HCT116 (cell line): ENCODE measurements at regions not wholly inside any gene's neighbourhood (a gene's known extent, or its start where the extent isn't known, plus 50 kb on each side); places are given as distances from the start of the nearest gene placed in this dataset.

ENCODE experiments used
- CEBPB ChIP-seq: IDR thresholded peaks from 2 replicates; pipeline ENCODE4 v1.6.1; 2012; ENCODE audit warnings: low read depth
- CTCF ChIP-seq, 3 experiments: fragments of 200-600 bp in 1 of 3; sonication (generic) in 1 of 3; IDR thresholded peaks in 2 of 3; conservative IDR thresholded peaks in 1 of 3; 2 replicates each; pipeline ENCODE4 v1.5.1; 2012 to 2017; ENCODE audit warnings: low read depth in 2 of 3, low read length in 2 of 3, antibody characterized with exemption in 1 of 3, borderline replicate concordance in 1 of 3, control low read depth in 1 of 3, mild to moderate bottlenecking in 1 of 3, mixed read lengths in 1 of 3, mixed run types in 1 of 3, moderate library complexity in 1 of 3; ENCODE audit not compliant: insufficient read depth in 1 of 3
- EGR1 ChIP-seq: IDR thresholded peaks from 2 replicates; pipeline ENCODE4 v1.6.1; 2012; ENCODE audit warnings: low read depth
- ELF1 ChIP-seq: IDR thresholded peaks from 2 replicates; pipeline ENCODE4 v1.6.1; 2012; ENCODE audit warnings: low read depth, borderline replicate concordance
- EZH2 ChIP-seq: fragments of 200-600 bp; sonication (generic); IDR thresholded peaks from 2 replicates; pipeline ENCODE4 v1.6.1; 2017; ENCODE audit warnings: antibody characterized with exemption, mixed run types
- MAX ChIP-seq: IDR thresholded peaks from 2 replicates; pipeline ENCODE4 v1.6.1; 2012
- POLR2A ChIP-seq: IDR thresholded peaks from 2 replicates; pipeline ENCODE4 v1.7.0; 2011; ENCODE audit warnings: borderline replicate concordance; ENCODE audit not compliant: insufficient read depth, insufficient read length; ENCODE audit errors: extremely low read depth
- POLR2AphosphoS5 ChIP-seq: IDR thresholded peaks from 2 replicates; pipeline ENCODE4 v1.6.1; 2011; ENCODE audit warnings: mild to moderate bottlenecking, low read depth, low read length, moderate library complexity
- RAD21 ChIP-seq: IDR thresholded peaks from 2 replicates; pipeline ENCODE4 v1.6.1; 2012; ENCODE audit warnings: low read depth, mild to moderate bottlenecking
- SRF ChIP-seq: IDR thresholded peaks from 2 replicates; pipeline ENCODE4 v1.6.1; 2012; ENCODE audit warnings: low read depth
- YY1 ChIP-seq: IDR thresholded peaks from 2 replicates; pipeline ENCODE4 v1.6.1; 2011; ENCODE audit warnings: low read length, low read depth, moderate library complexity, mild to moderate bottlenecking; ENCODE audit not compliant: insufficient replicate concordance; ENCODE audit errors: extremely low read depth
- ZFX ChIP-seq: fragments of 450-650 bp; IDR thresholded peaks from 2 replicates; pipeline ENCODE4 v1.6.1; 2017
- TF ChIP-seq, protein P1 (sequence below): IDR thresholded peaks from 2 replicates; pipeline ENCODE4 v1.6.1; 2012

- TF ChIP-seq CTCF (IDR thresholded peaks at IDR 0.05 in 2 of 3, conservative IDR thresholded peaks at IDR 0.05 in 1 of 3; ENCODE audit: borderline replicate concordance in 1 of 3, insufficient read depth in 1 of 3, low read depth in 2 of 3, low read length in 2 of 3) (no peak), EGR1 (no peak), RAD21 (no peak), POLR2AphosphoS5 (no peak), SRF (no peak), ELF1 (no peak), ZFX (no peak), CEBPB (no peak), POLR2A (no peak), YY1 (no peak), EZH2 (no peak), MAX (no peak)
- TF ChIP-seq, protein P1, sequence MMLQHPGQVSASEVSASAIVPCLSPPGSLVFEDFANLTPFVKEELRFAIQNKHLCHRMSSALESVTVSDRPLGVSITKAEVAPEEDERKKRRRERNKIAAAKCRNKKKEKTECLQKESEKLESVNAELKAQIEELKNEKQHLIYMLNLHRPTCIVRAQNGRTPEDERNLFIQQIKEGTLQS: no peak
Measured at GRCh38 chr6:153673750-153674149, 365.3 kb upstream of the OPRM1 start.
